Brain pericyte (primary cell): ENCODE measurements at regions not wholly inside any gene's neighbourhood (a gene's known extent, or its start where the extent isn't known, plus 50 kb on each side); places are given as distances from the start of the nearest gene placed in this dataset.

Experiments used
- DNase-seq: peaks from one replicate; pipeline ENCODE4 v3.0.0-alpha.2; 2012; ENCODE audit warnings: low read depth, low spot score

DNA sequence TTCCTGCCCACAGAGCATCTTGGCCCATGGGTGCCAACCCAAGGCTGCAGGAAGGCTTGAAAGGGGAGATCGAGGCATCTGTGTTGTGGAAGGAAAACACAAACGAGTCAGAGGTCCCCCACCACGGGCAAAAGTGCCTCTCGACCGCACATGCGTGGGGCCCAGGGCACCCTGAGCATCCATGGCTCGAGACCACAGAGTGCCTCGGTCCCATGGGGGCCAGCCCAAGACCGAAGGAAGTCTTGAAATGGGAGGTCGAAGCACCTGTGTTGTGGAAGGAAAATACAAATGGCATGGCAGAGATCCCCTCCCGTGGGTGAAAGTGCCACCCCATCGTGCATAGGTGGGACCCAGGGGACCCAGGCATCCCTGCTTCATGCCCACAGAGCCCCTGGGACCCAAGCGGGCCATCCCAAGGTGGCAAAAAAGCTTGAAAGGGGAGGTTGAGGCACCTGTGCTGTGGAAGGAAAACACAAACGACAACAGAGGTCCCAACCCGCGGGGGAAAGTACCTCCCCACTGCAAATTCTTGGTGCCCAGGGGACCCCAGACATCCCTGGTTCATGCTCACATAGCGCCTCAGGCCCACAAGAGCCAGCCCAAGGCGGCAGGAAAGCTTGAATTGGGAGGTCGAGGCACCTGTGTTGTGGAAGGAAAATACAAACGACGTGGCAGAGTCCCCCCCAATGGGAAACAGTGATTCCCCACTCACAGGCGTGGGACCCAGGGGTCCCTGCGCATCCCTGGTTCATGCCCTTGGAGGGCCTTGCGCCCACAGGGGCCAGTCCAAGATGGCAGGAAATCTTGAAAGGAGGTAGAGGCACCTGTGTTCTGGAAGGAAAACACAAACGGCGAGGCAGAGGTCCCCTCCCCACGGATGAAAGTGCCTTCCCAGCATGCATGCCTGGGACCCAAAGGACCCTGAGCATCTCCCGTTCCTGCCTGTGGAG is 373.0 kb downstream of the ALG10 start:
- DNase-seq: no peak

DNA sequence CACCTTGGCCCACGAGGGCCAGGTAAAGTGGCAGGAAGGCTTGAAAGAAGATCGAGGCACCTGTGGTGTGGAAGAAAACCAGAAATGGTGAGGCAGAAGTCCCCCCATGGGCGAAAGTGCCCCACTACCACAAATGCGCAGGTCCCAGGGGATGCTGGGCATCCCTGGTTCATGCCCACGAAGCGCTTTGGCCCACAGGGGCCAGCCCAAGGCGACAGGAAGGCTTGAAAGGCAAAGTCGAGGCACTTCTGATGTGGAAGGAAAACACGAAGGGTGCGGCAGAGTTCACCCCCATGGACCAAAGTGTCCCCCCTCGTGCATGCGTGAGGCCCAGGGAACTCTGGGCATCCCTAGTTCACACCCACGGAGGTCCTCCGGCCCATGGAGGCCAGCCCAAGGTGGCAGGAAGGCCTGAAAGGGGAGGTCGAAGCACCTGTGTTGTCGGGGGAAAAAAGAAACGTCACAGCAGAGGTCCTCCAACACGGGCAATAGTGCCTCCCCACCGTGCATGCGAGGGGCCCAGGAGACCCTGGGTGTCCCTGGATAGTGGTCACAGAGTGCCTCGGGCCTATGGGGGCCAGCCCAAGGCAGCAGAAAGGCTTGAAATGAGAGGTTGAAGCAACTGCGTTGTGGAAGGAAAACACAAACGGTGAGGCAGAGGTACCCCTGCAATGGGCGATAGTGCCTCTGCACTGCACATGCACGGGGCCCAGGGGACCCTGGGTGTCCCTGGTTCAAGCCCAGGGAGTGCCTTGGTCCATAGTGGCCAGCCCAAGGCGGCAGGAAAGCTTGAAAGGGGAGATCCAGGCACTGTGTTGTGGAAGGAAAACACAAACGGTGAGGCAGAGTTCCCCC is 373.9 kb downstream of the ALG10 start:
- no peak for DNase-seq

DNA sequence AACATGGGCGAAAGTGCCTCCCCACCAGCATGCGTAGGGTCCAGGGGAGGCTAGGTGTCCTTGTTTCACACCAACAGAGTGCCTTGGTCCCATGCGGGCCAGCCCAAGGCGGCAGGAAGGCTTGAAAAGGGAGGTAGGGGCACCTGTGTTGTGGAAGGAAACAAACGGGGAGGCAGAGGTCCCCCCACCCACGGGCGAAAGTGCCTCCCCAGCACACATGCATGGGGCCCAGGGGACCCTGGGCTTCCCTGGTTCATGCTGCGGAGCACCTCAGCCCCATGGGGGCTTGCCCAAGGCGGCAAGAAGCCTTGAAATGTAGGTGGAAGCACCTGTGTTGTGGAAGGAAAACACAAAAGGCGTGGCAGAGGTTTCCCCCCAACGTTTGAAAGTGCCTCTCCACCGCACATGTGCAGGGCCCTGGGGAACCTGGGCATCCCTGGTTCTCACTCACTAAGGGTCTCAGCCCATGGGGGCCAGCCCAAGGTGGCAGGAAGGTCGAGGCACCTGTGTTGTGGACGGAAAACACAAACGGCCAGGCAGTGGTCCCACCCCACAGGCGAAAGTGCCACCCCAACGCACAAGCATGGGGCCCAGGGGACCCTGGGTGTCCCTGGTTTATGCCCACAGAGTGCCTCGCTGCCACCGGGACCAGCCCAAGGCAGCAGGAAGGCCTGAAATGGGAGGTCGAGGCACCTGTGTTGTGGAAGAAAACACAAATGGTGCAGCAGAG is 374.7 kb downstream of the ALG10 start:
- no peak for DNase-seq

DNA sequence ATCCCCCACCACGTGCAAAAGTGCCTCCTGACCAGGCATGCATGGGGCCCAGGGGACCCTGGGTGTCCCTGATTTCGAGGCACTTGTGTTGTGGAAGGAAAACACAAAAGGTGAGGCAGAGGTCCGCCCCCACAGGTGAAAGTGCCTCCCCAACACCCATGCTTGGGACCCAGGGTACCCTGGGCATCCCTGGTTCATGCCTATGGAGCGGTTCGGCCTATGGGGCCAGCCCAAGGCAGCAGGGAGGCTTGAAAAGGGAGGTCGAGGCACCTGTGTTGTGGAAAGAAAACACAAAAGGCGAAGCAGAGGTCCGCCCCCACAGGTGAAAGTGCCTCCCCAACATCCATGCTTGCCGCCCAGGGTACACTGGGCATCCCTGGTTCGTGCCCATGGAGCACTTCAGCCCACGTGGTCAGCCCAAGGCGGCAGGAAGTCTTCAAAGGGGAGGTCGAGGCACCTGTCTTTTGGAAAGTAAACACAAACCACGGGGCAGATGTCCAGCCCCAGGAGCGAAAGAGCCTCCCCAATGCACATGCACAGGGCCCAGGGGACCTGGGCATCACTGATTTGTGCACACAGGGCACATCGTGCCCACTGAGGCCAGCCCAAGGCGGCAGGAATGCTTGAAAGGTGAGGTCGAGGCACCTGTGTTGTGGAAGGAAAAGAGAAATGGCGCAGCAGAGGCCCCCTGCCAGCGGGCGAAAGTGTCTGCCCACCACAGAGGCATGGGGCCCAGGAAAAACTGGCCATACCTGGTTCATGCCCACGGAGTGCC is 375.5 kb downstream of the ALG10 start:
- DNase-seq: no peak

DNA sequence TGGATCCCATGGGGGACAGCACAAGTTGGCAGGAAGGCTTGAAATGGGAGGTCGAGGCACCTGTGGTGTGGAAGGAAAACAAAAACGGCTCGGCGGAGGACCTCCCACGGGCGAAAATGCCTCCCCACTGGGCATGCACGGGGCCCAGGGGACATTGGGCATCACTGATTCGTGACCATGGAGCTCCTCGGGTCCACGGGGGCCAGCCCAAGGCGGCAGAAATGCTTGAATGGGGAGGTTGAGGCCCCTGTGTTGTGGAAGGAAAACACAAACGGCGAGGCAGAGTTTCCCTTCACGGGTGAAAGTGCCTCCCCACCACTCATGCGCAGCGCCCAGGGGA is 376.0 kb downstream of the ALG10 start:
- DNase-seq: no peak

DNA sequence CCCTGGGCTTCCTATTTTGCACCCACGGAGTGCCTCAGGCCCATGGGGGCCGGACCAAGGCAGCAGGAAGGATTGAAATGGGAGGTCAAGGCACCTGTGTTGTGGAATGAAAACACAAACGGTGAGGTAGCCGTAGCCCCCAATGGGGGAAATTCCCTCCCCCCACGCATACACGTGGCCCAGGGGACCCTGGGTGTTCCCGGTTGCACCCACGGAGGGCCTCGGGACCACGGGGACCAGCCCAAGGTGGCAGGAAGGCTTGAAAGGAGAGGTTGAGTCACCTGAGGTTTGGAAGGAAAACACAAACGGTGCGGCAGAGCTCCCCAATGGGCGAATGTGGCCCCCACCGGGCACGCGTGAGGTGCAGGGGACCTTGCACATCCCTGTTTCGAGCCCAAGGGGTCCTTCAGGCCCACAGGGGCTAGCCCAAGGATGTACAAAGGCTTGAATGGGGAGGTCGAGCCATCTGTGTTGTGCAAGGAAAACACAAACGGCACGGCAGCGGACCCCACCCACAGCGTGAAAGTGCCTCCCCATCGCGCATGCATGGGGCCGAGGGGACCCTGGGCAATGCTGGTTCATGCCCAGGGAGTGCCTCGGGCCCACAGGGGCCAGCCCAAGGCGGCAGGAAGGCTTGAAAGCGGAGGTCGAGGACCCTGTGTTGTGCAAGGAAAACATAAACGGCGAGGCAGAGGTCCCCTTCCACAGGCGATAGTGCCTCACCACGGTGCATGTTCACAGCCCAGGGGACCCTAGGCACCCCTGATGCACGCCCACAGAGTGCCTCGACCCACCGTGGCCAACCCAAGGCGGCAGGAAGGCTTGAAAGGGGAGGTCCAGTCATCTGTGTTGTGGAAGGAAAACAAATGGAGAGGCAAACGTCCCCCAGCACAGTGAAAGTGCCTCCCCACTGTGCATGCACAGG is 376.7 kb downstream of the ALG10 start:
- no peak for DNase-seq

DNA sequence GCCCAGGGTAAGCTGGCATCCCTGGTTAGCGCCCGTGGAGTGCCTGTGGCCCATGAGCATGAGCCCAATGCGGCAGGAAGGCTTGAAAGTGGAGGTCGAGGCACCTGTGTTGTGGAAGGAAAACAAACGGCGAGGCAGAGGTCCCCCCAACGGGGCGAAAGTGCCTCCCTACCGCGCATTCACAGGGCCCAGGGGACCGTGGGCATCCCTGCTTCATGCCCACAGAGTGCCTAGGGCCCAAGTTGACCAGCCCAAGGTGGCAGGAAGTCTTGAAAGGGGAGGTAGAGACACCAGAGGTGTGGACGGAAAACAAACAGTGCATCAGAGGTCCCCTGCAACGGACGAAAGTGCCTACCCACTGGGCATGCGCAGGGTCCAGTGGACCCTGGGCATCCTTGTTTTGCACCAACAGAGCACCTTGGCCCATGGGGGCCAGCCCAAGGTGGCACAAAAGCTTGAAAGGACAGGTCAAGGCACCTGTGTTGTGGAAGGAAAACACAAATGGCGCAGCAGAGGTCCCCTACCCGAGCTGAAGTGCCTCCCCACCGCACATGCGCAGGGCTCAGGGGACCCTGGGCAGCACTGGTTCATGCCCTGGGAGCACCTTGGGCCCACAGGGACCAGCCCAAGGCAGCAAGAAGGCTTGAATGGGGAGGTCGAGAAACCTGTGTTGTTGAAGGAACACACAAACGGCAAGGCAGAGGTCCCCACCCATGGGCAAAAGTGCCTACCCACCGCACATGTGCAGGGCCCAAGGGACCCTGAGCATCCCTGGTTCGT is 377.5 kb downstream of the ALG10 start:
- no peak for DNase-seq

DNA sequence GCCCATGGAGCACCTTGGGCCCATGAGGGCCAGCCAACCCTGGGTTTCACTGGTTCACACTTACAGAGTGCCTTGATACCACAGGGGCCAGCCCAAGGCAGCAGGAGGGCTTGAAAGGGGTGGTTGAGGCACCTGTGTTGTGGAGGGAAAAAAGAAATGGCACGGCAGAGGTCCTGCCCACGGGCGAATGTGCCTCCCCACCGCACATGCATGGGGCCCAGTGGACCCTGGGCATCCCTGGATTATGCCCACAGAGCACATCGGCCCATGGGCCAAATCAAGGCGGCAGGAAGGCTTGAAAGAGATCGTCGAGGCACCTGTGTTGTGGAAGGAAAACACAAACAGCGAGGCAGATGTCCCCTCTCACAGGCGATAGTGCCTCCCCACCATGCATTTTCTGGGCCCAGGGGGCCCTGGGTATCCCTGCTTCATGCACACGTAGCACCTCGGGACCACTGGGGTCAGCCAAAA is 378.1 kb downstream of the ALG10 start:
- no peak for DNase-seq

DNA sequence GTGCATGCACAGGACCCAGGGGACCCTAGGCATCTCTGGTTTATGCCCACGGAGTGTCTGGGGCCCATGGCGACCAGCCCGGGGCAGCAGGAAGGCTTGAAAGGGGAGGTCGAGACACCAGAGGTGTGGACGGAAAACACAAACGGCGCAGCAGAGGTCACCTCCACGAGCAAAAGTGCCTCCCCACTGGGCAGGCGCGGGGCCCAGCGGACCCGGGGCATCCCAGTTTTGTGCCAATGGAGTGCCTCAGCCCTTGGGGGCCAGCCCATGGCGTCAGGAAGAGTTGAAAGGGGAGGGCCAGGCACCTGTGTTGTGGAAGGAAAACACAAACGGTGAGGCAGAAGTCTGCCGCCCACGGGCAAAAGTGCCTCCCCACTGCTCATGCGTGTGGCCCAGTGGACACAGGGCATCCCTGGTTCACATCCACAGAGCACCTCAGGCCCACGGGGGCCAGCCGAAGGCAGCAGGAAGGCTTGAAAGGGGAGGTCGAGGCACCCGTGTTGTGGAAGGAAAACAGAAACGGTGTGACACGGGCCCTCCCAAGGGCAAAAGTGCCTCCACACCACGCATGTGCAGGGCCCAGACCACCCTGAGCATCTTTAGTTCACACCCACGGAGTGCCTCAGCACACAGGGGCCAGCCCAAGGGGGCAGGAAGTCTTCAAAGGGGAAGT is 378.8 kb downstream of the ALG10 start:
- no peak for DNase-seq

DNA sequence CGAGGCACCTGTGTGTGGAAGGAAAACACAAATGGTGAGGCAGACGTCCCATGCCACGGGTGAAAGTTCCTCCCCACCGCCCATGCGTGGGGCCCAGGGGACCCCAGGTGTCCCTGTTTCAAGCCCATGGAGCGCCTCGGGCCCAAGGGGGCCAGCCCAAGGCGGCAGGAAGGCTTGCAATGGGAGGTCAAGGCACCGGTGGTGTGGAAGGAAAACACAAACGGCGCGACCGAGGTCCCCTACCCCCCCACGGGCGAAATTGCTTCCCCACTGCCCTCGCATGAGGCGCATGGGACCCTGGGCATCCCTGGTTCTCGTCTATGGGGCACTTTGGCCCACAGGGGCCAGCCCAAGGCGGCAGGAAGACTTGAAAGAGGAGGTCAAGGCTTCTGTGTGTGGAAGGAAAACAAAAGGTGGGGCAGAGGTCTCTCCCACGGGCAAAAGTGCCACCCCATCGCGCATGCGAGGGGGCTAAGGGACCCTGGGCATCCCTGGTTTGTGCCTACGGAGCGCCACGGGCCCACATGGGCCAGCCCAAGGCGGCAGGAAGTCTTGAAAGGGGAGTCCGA is 379.4 kb downstream of the ALG10 start:
- no peak for DNase-seq

DNA sequence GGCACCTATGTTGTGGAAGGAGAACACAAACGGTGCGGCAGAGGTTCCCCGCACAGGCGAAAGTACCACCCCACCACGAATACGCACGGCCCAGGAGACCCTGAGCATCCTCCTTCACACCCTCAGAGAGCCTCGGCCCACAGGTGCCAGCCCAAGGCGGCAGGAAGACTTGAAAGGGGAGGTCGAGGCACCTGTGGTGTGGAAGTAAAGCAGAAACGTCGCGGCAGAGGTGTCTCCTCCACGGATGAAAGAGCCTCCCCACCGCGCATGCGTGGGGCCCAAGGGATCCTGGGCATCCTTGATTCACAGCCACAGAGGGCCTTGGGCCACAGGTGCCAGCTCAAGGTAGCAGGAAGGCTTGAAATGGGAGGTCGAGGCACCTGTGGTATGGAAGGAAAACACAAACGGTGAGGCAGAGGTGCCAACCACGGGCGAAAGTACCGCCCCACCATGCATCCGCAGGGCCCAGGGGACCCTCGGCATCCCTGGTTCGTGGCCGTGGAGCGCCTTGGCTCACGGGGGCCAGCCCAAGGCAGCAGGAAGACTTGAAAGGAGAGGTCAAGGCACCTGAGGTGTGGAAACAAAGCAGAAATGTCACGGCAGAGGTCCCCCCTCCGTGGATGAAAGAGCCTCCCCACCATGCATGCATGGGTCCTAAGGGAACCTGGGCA is 380.1 kb downstream of the ALG10 start:
- DNase-seq: no peak

DNA sequence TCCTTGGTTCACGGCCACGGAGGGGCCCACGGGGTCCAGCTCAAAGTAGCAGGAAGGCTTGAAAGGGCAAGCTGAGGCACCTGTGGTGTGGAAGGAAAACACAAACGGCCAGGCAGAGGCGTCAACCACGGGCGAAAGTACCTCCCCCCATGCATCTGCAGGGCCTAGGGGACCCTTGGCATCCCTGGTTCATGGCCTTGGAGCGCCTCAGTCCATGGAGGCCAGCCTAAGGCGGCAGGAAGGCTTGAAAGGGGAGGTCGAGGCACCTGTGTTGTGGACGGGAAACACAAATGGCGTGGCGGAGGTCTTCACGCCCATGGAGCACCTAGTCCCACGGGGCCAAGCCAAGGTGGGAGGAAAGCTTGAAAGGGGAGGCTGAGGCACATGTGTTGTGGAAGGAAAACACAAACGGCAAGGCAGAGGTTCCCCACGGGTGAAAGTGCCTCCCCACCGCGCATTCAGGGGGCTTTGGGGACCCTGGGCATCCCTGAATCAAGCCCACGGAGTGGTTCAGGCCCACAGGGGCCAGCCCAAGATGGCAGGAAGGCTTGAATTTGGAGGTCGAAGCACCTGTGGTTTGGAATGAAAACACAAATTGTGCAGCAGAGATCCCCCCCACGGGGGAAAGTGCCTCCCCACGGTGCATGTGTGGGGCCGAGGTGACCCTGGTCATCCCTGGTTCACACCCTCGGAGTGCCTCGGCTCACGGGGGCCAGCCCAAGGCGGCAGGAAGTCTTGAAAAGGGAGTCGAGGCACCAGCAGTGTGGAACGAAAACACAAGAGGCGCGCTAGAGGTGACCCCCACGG is 380.8 kb downstream of the ALG10 start:
- no peak for DNase-seq

DNA sequence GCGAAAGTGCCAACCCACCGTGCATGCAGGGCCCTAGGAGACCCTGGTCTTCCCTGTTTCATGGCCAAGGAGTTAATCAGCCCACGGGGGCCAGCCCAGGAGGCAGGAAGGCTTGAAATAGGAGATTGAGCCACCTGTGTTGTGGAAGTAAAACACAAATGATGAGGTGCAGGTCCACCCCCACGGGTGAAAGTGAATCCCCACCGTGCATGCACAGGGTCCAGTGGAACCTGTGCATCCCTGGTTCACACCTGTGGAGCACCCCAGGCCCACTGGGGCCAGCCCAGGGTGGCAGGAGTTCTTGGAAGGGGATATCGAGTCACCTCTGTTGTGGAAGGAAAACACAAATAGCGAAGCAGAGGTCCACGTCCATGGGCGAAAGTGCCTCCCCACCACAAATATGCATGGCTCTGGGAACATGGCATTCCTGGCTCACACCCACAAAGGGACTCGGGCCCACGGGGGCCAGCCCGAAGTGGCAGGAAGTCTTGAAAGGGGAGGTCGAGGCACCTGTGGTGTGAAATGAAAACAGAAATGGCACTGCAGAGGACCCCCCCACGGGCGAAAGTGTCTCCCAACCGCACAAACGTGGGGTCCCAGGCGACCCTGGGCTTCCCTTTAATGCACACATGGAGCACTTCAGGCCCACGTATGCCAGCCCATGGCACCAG is 381.5 kb downstream of the ALG10 start:
- DNase-seq: no peak

DNA sequence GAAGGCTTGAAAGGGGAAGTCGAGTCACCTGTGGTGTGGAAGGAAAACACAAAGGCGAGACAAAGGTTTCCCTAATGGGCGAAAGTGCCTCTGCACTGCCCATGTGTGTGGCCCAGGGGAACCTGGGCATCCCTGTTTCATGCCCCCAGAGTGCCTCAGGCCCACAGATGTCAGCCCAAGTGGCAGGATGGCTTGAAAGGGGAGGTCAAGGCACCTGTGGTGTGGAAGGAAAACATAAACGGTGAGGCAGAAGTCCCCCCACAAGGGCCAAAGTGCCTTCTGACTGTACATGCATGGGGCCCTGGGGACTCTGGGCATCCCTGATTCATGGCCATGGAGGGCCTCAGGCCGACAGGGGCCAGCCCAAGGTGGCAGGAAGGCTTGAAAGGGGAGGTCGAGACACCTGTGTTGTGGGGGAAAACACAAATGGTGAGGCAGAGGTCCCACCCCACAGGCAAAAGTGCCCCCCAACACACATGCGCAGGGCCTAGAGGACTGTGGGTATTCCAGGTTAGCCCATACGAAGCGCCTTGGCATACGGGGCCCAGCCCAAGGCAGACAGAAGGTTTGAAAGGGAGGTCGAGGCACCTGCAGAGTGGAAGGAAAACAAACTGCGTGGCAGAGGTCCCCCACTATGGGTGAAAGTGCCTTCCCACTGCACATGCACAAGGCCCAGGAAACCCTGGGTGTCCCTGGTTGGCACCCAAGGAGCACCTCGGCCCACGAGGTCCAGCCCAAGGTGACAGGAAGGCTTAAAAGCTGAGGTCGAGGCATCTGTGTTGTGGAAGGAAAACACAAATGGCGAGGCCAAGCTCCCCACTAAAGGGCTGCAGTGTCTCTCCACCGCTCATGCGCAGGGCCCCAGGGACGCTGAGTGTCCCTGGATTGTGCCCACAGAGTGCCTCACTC is 382.3 kb downstream of the ALG10 start:
- no peak for DNase-seq
